T1000 (cell line): ENCODE measurements at regions not wholly inside any gene's neighbourhood (a gene's known extent, or its start where the extent isn't known, plus 50 kb on each side); places are given as distances from the start of the nearest gene placed in this dataset.
"Not testable (repeated sequence)": the region's sequence is repeated elsewhere in the genome, so short reads cannot be mapped to it uniquely, and the experiment has no call there.

Experiments
- DNase-seq: peaks from one replicate; lab custom pipeline; 2025; ENCODE audit warnings: mixed read lengths; lab: John Stamatoyannopoulos, UW

DNA sequence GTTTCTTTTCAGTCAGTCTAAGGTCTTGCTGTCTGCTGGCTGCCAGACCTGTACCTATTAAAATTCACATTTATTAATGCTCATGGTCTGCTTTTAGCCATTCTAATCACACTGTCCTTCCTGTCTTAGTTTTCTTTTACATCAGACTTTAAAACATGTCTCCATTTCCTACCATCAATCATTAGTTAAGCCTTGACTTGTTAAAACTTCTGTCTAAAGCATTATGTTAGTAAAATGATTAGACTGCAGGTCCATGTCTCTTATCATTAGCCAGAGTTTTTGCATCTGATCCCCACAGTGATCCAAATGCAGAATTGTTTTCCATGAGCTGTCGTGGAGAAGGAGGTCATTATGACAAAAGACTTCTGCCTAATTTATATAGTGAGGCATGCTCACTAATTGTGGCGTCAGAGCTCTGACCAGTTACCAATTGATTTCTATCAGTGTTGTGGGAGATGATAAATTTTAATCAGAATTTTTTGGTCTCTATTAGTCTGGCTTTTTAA, 226.5 kb downstream of the DKK1 start:
- DNase-seq: no peak

GRCh38 chr10:52541006-52541473, 227.0 kb downstream of the DKK1 start:
- DNase-seq: no peak

DNA sequence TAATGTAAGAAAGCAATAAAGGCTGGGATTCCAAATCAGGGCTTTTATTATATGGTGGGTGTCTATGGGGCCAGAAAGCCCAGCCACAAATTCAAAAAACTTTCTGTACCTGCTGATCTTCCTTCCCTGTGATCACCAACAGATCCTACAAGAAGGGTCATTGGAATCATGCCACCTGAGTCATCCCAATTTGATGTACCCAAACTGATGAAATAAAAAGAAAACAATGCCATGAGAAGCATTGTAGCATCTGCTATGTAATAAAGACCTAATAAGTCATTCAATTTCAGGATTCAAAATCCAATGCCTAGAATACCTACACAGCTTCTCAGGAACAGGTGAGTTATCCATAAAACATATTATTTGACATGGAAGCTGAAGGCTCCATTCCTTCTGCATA, 228.8 kb downstream of the DKK1 start:
- no peak for DNase-seq

DNA sequence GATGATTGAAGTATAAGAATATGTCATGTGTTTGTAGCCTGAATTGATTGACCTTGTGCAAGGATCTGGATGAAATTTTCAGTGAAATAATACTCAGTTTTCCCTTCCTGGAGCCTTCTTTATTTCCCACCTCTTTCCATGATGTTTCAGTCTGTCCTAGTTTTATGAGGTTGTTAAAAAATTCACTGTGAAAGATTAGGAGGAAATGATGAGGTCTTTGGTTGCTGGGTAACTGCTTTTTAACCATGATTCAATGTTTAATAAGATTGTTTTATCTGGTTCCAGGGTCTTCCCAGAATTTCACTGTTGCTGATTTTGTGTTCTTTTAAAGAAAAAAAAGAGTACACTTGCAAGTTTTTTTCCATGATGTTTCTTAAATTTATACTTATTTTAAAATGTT, 221.5 kb downstream of the MBL2 start:
- no peak for DNase-seq

DNA sequence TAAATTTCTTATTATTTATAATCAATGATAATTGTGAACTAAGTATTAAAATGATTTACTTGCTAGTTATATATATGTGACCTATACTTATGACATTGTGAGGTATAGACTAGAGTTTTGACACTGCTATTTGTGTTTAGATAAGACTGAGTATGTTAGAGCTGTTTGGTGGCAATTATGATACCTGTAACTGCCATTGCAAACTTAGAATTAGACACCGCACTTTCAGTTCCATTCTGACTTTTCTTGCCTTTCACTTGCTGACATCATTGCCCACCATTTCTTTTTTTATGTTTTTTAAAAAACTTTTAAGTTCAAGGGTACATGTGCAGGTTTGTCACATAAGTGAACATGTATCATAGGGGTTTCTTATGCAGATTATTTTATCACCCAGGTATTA, 214.5 kb downstream of the MBL2 start:
- no peak for DNase-seq

GRCh38 chr10:52561322-52561721, 211.3 kb downstream of the MBL2 start:
- DNase-seq: no peak

- no peak for DNase-seq
Measured at GRCh38 chr10:52563360-52563759, 209.2 kb downstream of the MBL2 start.

DNA sequence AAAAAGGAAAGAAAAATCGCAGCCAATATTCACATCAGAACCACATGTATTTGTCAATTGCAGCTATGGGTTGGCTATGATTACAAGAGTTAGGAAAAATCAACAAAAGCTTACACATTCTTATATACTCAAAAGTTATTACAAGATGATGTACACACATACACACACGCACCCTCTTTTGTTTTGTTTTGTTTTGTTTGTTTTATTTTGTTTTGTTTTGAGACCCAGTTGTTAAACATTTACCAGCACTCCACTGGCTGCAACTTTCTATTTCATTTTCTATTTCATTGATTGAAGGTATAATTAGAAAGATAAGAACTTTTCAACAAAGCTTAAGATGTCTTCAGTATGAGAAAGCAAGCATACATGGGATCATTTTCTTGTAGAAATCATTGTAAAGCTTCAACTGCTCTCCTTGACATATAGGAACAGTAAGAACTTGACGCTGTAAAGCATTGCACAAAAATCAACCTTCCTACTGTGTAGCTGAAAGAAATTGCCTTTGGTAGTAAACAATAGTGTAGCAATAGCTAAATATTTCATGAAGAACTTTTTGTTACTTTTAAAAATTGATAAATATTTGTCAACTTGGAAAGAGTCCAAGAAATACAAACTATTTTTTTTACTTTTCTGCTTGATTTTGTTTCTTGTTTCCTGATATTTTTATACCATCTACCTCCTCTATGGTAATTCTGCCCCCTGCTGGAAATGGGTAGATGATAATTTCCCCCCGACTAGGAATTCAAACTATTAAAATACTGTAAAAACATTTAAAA, 205.9 kb downstream of the MBL2 start:
- no peak for DNase-seq

DNA sequence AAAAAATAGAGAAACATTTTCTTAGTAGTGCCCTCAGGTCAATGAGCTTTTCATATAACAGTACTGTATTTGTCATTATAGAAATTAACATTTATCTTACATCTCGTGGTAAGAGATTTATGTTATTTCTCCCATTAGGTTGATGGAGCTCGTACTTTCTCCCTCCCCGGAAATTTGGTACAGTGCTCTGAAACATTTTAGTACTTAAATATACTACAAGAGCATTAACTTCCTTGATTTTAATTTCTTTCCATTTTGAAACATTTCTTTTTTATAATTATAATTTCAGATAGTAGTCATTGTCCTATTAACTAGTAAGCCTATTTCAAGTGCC, 205.4 kb downstream of the MBL2 start:
- DNase-seq: no peak

- DNase-seq: no peak
Measured at GRCh38 chr10:52568309-52568708, 204.3 kb downstream of the MBL2 start.

- DNase-seq: no peak
Measured at GRCh38 chr10:52570490-52570889, 202.1 kb downstream of the MBL2 start.

GRCh38 chr10:52571018-52571417, 201.6 kb downstream of the MBL2 start:
- no peak for DNase-seq

GRCh38 chr10:52571516-52572182, 200.9 kb downstream of the MBL2 start:
- no peak for DNase-seq

DNA sequence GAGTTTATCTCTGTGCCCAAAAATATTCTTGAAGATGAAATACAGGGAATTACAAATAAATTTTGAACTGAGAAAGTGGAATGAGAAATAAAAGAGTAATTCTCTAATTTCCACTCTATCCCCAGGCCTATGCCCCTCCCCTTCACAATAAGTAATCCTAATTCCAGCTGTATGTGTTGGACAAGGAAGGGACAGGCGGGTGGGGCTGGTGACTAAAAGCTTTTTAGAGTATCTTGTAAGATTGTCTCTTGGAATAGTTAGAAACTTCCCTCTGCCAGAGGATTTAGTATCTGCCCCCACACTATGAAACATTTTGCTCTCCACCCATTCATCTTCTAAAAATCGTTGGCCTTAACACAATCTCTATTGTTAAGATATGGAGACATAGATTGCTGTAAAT, 199.2 kb downstream of the MBL2 start:
- no peak for DNase-seq

- DNase-seq: no peak
Measured at GRCh38 chr10:52574697-52575096, 197.9 kb downstream of the MBL2 start.

DNA sequence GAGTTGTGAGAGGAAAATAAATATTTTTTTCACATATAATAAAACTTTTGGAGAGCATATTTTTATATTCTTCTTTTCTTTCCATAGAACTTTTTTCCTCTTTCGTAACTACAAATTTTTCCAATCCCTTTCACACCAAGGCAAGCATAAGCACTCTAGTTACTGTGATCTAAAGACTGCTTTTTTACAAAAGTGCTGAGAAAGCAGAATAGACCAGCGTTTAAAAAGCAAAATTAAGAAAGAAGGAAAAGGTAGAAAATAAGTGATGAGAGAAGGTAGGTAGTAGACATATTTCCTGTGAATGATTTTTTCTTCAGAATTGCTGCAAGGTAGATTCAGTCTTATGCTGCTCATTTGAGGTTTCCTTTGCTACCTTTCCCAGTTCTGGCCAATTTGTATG, 195.5 kb downstream of the MBL2 start:
- DNase-seq: no peak

- no peak for DNase-seq
Measured at GRCh38 chr10:52578871-52579405, 193.6 kb downstream of the MBL2 start.

- not testable (repeated sequence) for DNase-seq
Measured at GRCh38 chr10:52581636-52582035, 190.9 kb downstream of the MBL2 start.

DNA sequence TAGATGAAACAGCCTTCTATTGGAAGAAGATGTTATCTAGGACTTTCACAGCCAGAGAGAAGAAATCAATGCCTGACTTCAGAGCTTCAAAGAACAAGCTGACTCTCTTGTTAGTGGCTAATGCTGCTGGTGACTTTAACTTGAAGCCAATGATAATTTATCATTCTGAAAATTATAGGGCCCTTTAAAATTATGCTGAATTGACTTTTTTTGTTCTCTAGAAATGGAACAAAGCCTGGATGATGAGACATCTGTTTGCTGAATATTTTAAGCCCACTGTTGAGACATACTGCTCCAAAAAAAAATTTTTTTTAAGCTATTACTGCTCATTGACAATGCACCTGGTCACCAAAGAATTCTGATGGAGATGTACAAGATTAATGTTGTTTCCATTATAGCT, 189.2 kb downstream of the MBL2 start:
- DNase-seq: no peak

DNA sequence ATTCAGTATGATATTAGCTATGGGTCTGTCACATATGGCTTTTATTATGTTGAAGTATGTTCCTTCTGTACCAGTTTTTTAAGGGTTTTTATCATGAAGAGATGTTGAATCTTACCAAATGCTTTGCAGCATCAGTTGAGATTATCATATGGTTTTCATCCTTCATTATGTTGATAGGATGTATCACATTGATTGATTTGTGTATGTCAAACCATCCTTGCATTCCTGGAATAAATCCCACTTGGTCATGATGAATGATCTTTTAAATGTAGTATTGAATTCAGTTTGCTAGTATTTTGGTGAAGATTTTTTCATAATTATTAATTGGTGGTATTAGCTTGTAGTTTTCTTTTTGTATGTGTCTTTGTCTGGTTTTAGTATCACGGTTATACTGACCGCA, 185.9 kb downstream of the MBL2 start:
- no peak for DNase-seq

DNA sequence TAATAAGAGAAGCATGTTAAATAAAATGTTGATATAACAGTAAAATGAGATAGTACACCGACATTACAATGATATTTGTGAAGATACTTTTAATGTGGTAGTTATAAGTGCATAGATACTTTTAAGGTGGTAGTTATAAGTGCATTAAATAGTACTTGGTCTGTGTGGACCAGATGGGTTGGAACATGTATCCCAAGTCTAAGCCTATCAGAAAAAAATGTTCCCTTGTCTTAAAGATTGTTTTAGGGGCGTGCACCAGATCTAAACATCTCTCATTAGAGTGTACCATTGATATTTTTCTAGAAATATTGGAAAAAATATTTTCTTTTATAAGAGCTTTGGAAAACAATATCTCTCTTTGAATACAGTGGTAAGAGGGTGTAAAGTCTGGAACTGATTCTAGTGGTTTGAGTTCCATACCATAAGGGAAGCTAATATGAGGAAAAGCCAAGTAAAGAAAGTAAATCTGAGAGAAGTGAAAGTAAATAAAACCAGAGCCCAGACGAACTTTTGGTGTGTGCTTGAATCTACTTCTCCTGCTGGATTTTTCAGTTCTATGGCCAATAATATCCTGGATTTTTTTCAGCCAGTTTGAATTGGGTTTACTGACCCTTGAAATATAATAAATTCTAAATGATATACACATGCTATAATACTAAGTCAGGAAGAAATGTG, 175.3 kb downstream of the MBL2 start:
- DNase-seq: no peak

GRCh38 chr10:52598936-52599335, 173.6 kb downstream of the MBL2 start:
- DNase-seq: no peak
